GM12873 (cell line): ENCODE measurements at regions not wholly inside any gene's neighbourhood (a gene's known extent, or its start where the extent isn't known, plus 50 kb on each side); places are given as distances from the start of the nearest gene placed in this dataset.

Source experiments
- CTCF ChIP-seq: IDR thresholded peaks from 2 replicates; pipeline ENCODE4 v1.5.1; 2012; ENCODE audit warnings: low read depth, mild to moderate bottlenecking, moderate library complexity, low read length, control low read depth; ENCODE audit not compliant: insufficient read depth; ENCODE audit errors: missing control alignments

GRCh38 chr5:167918813-167919483, 372.5 kb upstream of the WWC1 start:
- no peak for TF ChIP-seq CTCF

GRCh38 chr5:167920589-167920988, 370.9 kb upstream of the WWC1 start:
- TF ChIP-seq CTCF, result no peak

- no peak for TF ChIP-seq CTCF
Measured at GRCh38 chr5:167921796-167922195, 369.6 kb upstream of the WWC1 start.

- no peak for TF ChIP-seq CTCF
Measured at GRCh38 chr5:167923396-167923795, 368.0 kb upstream of the WWC1 start.

GRCh38 chr5:167929841-167930240, 361.6 kb upstream of the WWC1 start:
- no peak for TF ChIP-seq CTCF

GRCh38 chr5:167934551-167934971, 356.9 kb upstream of the WWC1 start:
- TF ChIP-seq CTCF, result no peak

- TF ChIP-seq CTCF, result no peak
Measured at GRCh38 chr5:167936022-167936421, 355.4 kb upstream of the WWC1 start.
